Central memory CD4-positive, alpha-beta T cell (primary cell): ENCODE measurements at regions not wholly inside any gene's neighbourhood (a gene's known extent, or its start where the extent isn't known, plus 50 kb on each side); places are given as distances from the start of the nearest gene placed in this dataset.
"Not testable (repeated sequence)": the region's sequence is repeated elsewhere in the genome, so short reads cannot be mapped to it uniquely, and the experiment has no call there.

Experiments used
- DNase-seq: peaks from one replicate; pipeline ENCODE4 v3.0.0; 2022

- not testable (repeated sequence) for DNase-seq
These were observed 583.1 kb downstream of the KCNJ2 start for GRCh38 chr17:70752461-70752860.

- DNase-seq = no peak
These were observed 583.7 kb downstream of the KCNJ2 start for GRCh38 chr17:70752966-70753467.

- DNase-seq = no peak
These were observed 593.7 kb downstream of the KCNJ2 start for GRCh38 chr17:70763018-70763417.

DNA sequence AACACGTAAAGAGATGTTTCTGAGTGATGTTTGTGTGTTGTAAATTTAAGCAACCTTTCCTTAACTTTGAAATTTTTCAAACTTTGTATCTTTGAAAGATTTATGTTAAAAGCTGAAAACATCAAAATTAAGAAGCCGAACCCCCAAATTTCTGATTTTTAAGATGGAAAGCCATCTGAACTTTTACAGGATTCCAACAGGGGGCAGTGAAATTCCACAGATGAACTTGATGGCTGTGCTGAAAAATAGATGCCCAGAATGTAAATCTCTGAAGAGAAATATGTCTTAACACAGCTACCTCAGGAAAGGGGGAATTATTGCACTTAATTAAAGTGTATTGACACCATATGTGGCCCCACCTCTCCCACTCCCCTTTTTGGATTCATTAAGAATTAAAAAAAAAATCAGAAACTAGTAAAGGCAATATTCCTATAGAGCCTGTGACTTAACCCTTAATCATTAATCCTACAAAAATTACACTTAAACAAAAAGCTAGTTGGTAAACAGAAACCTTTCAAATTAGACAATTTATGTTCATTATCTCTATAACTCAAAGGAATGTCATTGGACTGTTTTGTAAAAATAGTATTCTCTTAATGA is 597.9 kb downstream of the KCNJ2 start:
- DNase-seq = no peak

DNA sequence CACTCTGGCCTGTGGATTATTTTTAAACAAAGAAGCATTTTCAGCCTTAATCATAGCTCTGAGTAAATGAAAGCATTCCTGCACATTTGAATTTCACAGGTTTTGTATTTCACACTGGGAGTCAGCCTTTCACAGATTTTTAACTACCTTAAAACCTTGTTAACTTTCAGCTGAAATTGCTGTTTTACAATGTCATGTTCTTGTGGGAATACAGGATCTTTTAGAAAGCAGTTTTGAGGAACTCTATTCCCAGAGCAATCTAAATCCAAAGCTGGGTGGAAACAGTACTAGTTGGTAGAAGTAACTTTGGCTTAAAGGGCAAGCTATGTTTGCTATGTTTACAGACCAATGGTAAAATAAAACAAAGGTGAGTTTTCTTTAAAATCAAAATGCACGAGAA is 600.6 kb downstream of the KCNJ2 start:
- no peak for DNase-seq

DNA sequence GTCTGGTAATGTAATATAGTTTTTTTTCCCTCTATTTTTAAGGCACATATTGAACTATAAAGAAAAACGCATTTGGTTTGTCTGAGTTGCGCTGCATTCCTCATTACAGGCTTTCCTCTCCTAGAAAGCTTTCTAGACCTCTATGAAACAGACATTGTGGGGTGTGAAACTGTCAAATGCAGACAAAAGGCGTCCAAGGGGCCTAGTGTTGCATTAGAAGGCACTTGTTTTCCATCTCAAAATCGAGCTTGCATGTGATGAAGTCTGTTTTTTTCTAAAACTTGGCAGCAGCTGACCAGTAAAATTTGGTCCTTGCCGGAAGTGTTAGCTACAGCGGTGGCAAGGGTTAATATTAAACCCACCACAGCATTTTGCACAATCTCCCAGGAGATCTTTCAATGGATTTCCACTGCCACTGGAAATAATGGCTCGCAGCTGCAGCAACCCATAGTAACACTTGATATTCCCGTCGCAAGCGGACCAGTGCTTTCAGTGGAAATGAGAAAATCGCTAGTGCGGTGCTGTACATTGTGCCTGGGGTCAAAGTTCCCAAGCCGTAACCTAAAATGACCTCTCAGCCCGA is 602.6 kb downstream of the KCNJ2 start:
- no peak for DNase-seq

- DNase-seq = no peak
These were observed 603.4 kb downstream of the KCNJ2 start for GRCh38 chr17:70772761-70773160.

- no peak for DNase-seq
These were observed 603.9 kb downstream of the KCNJ2 start for GRCh38 chr17:70773258-70773657.

DNA sequence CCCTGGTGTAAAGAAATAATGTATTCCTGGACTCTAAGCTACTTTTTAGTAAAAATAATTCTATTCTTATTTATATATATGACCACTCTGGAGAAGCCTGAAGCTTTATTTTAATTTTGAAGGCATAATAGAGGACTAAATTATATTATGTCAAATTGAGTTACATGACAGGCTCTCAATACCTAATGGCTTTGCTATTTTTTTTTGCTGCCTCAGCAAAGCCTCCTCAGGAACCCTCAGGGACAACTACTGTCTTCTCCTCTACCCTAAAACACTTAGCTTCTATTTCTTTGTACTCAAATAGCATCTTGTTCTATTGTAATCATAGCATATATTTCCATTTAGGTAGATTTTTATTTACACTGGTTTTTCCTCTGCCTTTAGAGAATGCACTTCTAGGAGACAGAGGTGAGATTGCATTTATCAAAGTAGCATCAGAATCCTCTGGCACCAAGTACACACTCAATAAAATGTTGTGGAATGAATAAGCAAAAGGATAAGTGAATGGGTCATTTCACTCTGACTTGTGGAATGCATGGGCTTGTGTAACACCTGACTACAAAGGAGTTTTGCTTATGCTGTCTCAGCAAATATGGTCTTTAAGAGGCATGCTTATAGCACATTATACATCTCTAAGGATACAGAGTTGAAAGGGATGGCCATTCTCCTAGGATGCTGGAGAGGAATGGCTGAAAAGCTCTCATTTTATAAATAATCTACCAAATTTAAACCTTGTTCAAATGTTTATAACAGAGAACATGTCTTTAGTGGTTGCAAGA is 605.2 kb downstream of the KCNJ2 start:
- no peak for DNase-seq

GRCh38 chr17:70775679-70776078 is 606.3 kb downstream of the KCNJ2 start:
- no peak for DNase-seq

DNA sequence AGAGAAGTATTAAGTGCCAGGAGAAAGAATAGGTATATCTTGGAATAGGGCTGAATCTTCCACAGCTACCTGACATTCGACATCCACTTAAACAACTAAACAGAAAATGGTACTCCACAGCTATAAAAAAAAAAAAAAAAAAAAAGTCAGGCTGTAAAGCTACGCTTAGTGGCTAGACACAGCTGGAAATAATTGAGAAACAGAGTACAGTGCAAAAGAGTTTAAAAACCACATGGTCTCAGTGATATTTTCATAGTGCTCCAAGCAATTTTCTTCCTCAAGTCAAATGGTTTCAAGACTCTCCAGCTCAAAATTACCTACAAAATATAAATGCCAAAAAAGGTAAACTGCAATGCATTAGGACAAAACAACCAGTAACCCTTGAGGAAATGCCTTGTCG is 607.1 kb downstream of the KCNJ2 start:
- no peak for DNase-seq

DNA sequence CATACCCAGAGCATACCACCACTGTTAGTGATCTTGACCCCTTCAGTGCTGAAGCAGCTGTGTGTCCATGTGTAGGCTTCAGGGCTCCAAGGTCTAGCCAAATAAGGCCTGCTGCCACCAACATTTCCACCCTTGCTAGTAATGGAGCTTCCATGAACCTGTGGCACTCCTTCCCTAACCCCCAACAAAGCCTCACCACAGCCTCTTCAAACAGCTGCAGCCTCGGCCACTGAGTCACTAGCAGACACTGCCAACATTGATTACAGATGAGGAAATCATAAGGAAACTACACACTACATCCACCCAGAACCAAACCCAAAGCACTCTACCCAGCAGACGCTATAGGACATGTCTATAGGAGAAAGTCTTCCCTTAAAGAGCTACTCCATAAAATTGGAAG is 610.7 kb downstream of the KCNJ2 start:
- no peak for DNase-seq

DNA sequence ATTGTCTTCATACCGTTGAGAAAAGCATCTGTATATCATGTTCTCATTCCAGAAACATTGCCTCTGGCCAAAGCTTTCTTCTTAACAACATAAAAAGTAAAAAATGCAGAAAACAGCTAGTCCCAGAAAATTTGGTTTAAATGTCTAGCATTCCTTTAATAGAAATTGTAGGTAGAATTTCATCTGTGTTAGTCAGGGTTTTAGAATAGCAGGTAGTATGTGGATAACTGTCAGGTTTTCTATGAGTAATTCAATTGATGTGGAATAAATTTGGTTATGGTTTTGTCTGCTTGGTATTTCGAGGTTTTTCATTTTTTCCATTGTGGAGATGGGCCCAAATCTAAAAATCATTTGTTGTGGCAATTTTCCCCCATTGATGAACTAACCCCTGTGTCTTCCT is 616.7 kb downstream of the KCNJ2 start:
- DNase-seq = no peak

DNA sequence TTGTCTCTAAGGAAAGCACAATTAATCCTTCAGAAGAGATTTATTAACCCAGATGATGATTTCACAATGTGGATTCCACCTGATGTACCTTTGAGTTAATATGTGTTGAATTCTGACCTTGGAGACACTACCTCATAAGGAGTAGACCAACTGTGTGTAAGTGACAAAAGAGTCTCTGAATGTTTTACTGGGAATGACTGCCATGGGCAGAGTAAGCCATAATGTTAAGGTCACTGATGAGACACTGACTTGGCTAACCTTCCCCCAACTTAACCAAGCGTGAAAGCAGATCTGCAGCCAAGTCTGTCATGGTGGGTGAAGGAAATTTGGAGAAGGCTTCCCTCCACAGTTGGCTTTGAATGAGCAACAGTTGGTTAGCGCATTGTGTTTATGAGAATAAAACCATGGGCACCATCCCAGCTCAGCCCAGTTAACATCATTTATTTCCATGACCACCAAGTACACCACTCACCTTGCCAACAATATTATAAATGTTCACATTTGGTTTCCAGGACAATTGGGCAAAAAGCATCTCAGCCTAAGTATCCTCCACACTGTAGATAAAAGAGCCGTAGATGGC is 618.5 kb downstream of the KCNJ2 start:
- no peak for DNase-seq

GRCh38 chr17:70791748-70792443 is 622.6 kb downstream of the KCNJ2 start:
- no peak for DNase-seq

- DNase-seq = no peak
These were observed 625.4 kb downstream of the KCNJ2 start for GRCh38 chr17:70794738-70795137.

GRCh38 chr17:70795620-70796019 is 626.3 kb downstream of the KCNJ2 start:
- DNase-seq = no peak

- DNase-seq = no peak
These were observed 627.4 kb downstream of the KCNJ2 start for GRCh38 chr17:70796757-70797156.

- no peak for DNase-seq
These were observed 627.8 kb downstream of the KCNJ2 start for GRCh38 chr17:70797166-70797565.

- no peak for DNase-seq
These were observed 634.8 kb downstream of the KCNJ2 start for GRCh38 chr17:70804161-70804560.

DNA sequence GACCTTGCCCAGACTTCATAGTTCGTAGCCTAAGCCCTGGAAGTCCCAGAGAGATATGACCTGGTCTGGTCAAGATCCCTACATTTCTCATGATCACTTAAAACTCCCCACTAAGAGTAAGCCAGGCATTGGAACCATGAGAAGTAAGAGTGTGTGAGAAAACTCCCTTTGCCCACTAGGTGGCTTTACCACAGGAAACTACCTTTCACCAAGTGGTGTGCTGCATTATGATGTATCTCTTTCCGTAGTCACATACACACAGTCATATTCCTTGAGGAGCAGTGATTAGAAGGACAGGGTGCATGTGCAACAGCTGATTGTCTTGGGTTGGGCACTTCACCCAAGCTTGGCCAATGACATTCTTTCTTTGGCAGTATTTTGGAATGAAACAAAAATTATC is 639.3 kb downstream of the KCNJ2 start:
- no peak for DNase-seq

DNA sequence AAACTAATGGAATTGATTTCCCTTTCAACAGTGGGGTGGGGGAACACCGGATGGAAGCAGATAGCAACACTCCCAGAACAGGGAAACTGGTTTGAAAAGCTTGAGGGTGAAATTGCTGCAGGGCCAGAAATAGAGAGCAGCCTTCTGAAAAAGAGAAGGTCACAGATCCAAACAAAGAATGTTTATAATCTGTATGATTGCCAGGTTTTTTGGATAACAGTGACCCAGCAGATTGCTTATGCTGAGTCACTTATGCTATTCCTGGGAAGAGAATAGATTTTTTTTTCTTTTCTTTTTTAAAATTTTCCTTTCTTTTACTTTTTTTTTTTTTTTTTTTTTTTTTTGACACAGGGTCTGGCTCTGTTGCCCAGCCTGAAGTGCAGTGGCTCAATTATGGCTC is 641.3 kb downstream of the KCNJ2 start:
- no peak for DNase-seq

DNA sequence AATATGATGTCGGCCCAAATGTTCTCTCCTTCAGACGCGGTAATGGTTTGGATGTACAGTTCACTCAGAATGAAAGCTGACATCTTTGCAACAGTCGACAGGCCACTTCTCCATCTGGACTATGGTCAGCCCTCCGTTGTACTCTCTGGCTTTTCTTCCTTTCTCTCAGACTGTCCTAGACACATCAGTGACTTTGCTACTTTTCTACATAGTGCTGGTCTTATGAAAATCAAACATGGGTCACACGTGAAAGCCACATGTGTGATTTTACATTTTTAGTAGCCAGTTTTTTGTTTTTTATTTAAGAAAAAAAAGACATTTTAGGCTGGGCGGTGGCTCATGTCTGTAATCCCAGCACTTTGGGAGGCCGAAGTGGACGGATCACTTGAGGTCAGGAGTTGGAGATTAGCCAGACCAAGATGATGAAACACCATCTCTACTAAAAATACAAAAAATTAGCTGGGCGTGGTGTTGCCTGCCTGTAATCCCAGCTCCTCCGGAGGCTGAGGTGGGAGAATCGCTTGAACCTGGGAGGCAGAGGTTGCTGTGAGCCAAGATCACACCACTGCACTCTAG is 644.1 kb downstream of the KCNJ2 start:
- DNase-seq = no peak
